AG10803 (cell line): ENCODE measurements at regions not wholly inside any gene's neighbourhood (a gene's known extent, or its start where the extent isn't known, plus 50 kb on each side); places are given as distances from the start of the nearest gene placed in this dataset.

Source experiments
- DNase-seq: peaks from one replicate; pipeline ENCODE4 v3.0.0; 2010; ENCODE audit warnings: low read depth
- H3K4me3 ChIP-seq: 2 replicates; pipeline ENCODE4 v1.5.1; 2011; ENCODE audit warnings: mild to moderate bottlenecking, low read length, control low read depth
- CTCF ChIP-seq: conservative IDR thresholded peaks from 2 replicates; pipeline ENCODE4 v1.5.1; 2011; ENCODE audit warnings: mild to moderate bottlenecking, low read length, control low read depth, inconsistent platforms

GRCh38 chr3:8371960-8372463 lies 129.6 kb upstream of the LMCD1 start:
- H3K4me3 ChIP-seq, result no peak overlapping the region
- DNase-seq, result no peak
- no peak for TF ChIP-seq CTCF

GRCh38 chr3:8380904-8381704 lies 120.5 kb upstream of the LMCD1 start:
- no peak overlapping the region for H3K4me3 ChIP-seq
- TF ChIP-seq CTCF, result no peak
- no peak for DNase-seq

GRCh38 chr3:8385848-8386620 lies 115.6 kb upstream of the LMCD1 start:
- no peak overlapping the region for H3K4me3 ChIP-seq
- DNase-seq, result peak; percentile 4
- no peak for TF ChIP-seq CTCF

- TF ChIP-seq CTCF, result no peak
- peak; percentile 30 for DNase-seq
- H3K4me3 ChIP-seq, result no peak overlapping the region
Measured at GRCh38 chr3:8387571-8387970, 114.1 kb upstream of the LMCD1 start.

GRCh38 chr3:8399686-8400085 lies 101.9 kb upstream of the LMCD1 start:
- no peak overlapping the region for H3K4me3 ChIP-seq
- no peak for DNase-seq
- no peak for TF ChIP-seq CTCF

GRCh38 chr3:8400911-8401310 lies 100.7 kb upstream of the LMCD1 start:
- TF ChIP-seq CTCF, result no peak
- DNase-seq, result no peak
- H3K4me3 ChIP-seq, result no peak overlapping the region
